HG03575 (cell line): ENCODE measurements at regions not wholly inside any gene's neighbourhood (a gene's known extent, or its start where the extent isn't known, plus 50 kb on each side); places are given as distances from the start of the nearest gene placed in this dataset.

Experiments used
- ATAC-seq: cut with Tn5 transposase; IDR thresholded peaks from one replicate; pipeline ENCODE4 v1.9.1; 2021; ENCODE audit not compliant: unreplicated experiment, insufficient number of reproducible peaks, low FRiP score; ENCODE audit errors: extremely low read depth

DNA sequence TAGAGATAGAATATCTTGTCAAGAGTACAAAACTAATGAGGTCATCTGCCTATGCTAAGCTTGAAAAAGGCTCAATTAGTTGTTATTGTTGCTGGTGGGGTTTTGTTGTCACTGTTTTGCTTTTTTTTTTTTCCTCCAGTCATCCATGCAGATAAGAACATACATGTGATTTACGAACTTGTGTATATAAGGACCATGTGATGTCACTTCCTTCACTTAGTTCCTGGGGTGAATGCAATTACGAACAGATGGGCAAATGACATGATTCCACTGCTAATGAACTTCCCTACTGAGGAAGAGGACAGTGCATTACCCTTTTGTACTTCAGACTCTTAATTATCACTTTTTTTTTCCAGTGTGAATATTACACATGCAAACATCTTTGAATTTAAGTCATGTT, 1175.3 kb upstream of the GJE1 start:
- ATAC-seq, result no peak

DNA sequence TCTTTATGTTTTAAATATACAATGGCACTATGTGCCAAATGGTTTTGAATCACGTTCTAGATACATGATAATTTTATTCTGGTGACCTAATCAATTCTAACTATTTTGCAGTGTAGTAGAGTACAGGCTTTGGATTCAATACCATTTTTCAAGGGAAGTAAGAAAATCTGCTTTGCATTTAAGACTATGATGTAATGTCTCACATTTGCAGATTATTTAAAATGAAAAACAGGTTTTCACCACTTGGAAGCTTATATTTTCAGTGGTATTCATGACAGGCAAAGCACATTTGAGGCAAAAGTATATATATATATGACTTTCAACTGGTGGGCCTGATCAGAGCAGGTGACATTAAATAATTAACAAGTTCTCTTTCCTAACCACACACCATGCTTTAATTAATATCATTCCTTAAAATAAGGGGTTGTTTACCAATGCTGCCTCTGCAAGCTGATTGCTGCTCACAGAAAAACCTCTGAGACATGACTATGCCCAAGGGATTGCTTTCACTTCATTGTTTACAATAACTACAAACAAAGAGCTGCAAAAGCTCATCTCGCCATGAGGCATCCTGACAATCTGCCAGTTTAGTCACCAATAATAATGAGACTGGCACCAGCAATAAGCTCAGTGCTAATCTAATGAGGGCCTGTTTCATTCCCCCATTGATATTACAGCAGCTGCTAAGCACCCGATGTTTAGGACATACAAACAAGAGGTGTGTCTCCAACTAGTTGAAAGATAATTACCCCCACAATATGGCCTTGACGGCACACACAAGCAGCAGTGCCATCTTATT, 1176.0 kb upstream of the GJE1 start:
- ATAC-seq, result no peak

DNA sequence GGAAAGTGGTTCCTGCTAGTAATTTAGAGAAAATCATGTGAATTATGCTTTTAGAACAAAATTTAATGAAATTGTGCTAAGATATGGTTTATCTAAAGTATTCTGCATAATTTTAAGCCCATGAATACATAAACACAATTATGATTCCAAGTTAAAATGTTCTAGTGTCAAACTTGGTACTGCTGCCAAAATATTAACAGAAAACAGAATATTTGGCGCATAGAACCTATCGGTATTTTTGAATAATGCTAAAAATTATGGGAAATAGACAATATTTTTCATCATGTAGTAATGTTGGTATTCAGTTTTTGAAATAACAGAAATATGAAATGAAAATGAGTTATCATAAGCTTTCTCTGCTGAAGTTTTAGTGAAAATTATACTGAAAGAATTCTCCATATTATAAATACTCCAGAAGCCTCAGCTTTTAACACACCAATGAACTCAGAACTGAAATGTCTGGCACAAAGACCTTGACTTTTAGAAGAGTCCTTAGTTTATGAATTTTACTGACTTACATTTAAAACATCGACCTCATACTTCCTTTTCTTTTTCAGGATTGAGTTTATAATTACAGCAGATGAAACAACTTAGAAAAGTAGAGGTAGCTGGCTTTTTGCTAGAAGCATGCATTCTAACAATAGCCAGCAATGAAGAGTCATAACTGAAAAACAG, 1192.3 kb upstream of the GJE1 start:
- no peak for ATAC-seq

DNA sequence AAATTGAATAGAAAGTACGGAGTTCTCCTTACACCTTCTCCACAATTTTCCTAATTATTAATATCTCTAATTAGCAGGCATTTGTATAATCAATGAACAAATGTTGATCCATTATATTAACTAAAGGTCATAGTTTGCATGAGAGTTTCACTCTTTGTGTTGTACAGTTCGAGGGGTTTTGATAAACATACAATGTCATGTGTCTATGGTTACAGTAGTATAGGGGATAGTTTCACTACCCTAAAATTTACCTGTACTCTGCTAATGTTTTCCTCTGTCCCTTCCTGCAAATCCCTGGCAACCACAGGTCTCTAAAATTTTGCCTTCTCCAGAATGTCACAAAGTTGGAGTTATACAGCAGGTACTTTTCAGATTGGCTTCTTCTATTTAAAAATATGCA, 1199.8 kb upstream of the GJE1 start:
- no peak for ATAC-seq

DNA sequence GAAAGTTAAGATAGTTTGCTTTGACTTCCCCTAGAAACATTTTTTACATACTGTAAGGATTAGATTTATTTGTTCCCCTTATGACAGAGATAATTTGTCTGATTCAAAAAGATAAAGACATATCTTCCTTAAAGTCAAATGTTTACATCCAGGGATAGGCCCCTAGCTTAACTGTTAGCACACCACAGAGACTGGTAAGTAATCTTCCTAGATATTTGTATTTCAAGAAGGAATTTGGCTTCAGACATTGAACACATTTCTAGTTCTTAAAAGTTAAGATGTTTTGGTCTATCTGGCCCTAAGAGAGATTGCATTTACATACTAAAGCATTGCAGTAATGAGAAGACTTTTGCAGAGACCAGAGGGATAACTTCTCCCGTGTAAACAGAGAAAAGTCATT, 1201.1 kb upstream of the GJE1 start:
- no peak for ATAC-seq

DNA sequence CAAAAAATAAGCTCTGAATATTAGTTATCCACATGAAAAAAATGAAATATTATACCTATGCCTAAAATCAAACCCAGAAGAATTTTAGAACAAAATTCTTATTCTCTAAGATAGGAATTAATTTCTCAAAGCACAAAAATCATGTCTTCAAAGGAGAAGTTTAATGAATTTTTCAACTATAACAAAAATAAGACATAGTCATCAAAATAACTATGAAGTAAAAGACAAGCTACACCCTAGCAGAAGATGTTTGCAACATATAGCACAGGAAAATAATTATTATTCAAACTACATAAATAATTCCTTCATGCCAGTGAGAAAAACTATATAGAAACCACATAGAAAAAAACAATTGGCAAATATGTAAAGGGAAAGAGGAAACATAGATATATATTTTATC, 1203.6 kb upstream of the GJE1 start:
- no peak for ATAC-seq

DNA sequence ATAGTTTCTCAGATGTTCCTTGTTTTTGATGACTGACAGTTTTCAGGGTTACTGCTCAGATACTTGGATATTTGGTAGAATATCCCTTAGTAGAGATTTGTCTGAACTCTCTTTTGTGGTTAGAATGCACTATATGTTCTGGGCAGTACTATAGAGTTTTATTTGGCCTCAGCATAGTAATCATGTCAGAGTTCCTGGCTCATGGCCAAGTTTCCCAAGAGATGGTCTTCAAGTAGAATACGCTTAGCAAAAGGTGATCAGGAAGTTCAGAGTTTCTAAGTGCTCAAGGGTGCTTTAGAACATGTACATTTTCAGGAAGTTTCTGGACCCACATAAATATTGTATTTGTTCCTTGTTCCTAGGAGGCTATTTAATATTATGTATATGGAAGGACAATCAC, 1209.7 kb upstream of the GJE1 start:
- ATAC-seq, result no peak

DNA sequence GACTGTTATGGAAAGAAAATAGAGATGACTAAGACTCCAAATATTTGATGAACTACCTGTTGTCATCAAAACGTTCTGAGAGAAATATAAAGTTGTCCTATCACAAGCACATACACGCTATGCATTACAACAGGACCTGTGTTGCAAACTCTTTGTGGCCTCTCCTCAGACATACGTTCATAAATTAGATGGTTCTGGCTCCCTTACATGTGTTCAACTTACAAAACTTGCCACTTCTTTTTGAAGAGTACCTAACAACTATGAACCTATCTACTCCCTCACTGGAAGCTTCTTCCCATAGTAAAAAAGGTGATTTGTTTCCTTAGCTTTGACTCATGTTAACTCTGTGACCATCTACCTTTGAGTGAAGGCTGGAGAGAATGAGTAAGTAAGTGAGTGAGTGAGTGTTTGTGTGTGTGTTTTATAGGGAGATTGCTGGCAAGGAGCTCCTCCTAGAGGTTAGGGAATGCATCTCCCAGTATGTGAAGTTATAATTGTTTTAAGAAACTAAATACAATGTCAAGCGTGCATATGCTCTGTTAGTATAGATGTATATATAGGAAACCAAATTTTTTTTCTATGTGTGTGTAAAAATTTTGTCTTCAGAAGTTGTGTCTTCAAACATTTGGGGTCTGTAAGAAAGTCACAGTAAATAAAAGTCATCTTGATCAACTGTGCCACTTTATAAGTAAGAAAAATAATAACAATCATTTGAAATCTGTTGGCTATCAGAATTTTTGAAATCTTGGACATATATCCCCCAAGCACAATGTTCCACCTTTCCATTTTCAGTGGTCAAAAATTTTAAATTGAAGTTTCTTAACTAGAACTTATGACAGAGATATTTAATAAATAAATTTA, 1211.1 kb upstream of the GJE1 start:
- ATAC-seq, result no peak

DNA sequence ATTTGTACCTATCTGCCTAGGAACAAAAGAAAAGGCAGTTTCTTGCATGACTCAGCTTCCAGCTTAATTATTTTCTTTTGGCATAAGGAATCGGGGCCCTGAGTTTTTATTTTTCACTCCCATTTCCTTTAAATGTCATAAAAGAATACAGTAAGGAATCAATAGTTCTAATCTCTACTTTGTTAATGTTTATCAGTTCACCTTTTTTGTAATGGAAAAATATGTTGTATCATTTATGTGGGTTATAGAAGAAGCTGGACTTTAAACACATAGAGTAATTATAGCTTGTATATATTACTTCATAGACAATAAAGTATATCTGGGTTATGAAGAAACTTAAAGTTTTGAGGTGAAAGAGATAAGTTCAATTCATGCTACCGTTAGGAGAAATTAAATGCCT, 1214.8 kb upstream of the GJE1 start:
- no peak for ATAC-seq

DNA sequence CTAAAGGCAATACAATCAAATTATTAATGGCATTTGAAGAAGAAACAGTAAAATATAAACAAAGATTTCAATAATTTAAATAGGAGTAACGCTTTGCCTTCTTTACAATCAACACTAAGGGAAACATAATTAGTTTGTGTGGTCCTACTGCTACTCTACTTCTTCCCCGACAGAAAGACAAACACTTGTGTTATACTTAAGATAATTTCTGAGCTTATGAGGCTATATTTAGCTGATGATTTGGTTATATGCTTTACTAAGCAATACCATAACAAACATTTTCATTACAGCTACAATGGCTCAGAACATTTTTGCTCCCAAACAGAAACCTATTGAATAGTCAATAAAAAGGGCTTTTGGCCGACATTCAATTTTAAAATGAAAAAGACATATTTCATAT, 1217.2 kb upstream of the GJE1 start:
- ATAC-seq, result no peak

DNA sequence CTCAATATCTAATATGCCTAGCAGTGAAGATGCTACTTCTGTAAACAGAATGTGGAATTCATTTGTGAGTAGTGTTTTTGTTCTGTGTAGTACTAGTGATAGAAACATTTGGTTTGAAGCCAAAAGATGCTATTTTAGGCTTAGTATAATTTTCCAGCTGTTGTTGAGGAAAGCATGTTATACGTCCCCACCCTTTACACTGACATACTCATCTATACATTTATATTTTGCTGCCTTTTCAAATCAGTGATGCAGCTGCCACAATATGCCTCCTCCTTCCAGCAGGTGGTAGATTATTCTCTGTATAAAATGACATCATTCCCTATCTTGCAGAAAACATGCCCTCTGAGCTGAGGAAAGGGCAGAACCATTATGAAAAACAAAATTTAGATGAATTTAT, 1217.6 kb upstream of the GJE1 start:
- ATAC-seq, result no peak

DNA sequence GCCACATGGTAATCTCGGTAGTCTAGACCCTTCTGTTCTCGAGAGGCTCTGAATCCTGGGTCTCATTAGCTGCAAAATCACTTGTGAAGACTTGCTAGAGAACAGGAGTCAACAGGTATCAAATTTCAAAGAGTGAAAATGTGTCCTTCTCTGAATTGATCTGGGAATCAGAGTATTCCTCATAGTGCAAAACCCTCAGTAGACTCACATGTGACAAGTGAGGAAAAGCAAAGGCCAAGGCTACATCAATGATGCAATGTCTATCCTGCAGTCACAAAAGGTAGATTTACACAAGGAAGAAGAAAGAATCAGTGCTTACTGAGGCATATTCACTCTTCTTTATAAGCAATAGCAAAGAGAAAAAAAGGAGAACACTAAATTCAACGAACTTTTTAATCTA, 1220.0 kb upstream of the GJE1 start:
- no peak for ATAC-seq

DNA sequence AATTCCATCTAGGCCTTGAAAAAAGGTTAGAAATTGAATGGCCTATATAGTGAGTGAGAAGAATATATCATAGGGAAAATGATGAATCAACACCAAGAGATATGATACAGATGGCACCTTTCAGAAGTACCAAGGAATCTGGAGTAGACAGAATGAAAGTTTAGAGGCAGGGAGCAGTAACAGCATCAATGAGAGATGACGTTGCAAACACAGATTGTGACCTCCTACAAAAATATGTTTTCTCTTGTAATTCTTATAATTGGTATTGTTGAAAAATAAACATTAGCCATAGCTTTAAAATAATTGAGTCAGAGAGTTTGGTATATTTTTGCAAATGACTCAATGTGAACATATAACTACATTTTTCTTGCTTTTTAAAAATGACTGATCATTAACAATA, 1223.1 kb upstream of the GJE1 start:
- ATAC-seq, result no peak

DNA sequence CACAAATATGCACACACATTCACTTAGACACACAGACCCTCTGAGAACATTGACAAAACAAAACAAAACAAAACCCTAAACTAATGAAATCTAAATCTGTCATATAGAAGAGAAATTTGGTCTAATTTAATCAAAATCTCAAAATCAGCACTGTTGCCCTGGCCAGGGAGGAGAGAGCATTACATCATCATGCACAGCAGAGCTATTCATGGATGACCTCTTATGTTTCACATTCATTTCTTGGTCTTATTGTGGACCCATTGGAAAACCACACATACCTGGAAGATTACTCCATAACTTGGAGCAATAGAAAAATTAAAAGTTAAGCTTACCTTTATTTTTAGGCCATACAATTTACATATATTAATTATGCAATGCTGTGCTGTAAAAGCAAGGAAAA, 1223.6 kb upstream of the GJE1 start:
- ATAC-seq, result no peak

DNA sequence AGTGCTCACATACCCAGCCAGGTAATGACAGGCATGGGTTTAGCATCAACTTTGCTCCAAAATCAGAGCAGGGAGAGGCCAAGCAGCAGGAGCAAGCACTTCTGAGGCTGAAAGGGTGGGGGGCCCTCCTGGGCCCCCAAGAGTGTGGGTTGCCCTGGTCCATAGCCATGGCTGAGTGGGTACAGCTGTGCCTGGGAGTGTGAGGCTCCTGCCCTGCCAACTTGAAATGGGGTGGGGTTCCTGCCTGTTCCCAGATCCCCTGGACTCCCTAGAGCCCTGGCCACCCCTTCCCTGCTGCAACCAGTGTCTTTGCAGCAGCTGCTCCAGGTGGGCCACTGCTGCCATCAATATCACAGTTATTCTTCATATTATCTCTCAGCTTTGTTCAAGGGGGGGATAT, 1224.2 kb upstream of the GJE1 start:
- no peak for ATAC-seq

DNA sequence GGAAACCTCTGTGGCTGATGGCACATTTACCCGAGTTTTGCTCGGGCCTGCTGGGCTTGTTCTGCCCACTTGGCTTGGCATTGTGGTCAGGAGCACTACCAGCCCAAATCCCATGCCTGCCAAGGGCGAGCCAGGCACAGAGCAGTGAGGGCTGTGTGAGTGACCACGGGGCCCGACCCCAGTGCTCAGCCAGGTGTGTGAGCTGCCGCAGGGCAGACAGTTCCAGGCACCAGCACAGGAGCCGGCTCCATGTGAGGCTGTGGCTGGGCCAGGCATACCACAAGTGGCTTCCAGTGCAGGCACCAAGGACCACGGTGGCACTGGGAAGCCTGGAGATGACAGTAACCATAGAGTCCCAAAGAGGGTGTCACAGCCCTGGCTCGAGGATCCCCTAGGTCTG, 1225.5 kb upstream of the GJE1 start:
- no peak for ATAC-seq

DNA sequence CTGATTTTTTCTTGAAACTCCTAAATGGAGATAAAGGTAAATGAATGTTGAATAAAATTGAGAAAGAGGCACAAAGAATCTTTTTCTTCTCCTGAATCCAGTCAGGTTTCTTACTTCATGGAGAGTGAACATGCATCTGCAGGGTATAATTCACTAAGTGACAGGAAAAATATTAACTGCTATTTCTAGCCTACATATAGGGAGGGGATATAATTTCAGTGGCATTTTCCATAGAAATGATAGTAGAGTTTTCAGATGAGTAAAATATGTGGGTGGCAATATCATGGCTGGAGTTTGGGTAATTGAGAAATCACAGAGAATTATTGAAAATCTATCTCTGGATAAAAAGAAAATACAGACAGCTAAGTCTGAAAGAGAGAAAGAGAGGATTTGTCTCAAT, 1227.0 kb upstream of the GJE1 start:
- ATAC-seq, result no peak

DNA sequence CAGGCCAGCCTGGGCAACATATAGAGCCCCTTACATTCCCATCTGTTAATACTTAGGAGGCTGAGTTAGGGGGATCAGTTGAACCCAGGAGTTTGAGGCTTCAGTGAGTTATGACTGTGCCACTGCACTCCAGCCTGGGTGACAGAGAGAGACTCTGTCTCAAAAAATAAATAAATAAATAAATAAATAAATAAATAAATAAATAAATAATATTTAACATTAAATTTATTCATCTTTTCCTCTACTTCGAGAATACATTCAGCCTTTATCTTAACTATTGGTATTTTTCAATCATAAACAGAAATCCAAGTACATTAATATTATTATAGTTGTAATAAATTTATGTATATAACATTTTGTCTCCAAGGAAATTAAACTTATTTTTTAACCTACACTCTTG, 1227.7 kb upstream of the GJE1 start:
- ATAC-seq, result no peak

DNA sequence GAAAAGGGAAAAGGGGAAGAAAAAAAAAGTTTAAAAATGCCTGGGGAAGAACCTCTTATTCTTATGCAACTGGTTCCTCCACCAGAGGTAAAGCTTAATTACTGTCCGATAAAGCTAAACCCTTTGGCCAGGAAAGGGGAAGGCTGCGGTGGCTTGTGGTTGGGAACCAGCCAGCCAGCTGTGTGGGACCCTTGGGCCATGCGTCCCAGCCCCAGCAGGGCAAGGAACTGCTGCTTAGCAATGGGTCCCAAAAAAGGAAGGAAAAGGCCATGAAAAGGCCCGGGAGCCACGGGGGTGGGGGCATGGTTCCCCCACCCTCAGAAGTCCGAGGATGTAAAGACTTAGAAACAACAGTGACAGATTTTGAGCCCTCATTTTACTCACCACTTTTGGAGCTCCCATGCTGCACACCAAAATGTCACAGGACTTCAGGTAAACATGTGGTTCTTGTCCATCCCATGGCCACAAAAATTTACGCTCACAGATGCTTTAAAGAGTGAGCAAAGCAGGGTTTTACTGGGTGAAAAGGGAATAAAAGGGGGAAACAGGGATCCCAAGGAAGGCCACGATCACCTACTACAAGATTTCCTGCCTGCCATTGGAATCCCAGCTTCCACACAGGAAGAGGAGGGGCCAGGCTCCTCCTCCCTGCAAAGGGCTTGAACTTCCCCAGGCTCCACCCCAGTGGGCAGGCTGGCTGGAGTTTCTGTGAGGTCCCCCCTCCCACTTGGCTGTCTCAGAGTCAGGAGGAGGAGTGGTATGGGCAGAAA, 1234.7 kb upstream of the GJE1 start:
- ATAC-seq, result no peak
